ENCODE measurements at regions not wholly inside any gene's neighbourhood (a gene's known extent, or its start where the extent isn't known, plus 50 kb on each side); places are given as distances from the start of the nearest gene placed in this dataset.

DNA sequence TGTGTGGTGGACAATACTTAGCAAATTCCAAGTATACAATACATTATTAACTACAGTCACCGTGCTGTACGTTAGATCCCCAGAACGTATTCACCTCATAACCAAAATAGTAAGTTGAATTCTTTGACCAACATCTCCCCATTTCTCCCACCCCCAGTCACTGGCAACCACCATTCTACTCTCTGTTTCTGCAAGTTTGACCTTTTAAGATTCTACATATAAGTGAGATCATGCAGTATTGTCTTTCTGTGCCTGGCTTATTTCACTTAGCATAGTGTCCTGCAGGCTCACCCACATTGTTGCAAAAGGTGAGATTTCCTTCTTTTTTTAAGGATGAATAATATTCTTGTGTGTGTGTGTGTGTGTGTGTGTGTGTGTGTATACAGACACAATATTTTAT is 59.1 kb downstream of the IRAG1 start:
- TF ChIP-seq CTCF (IDR thresholded peaks at IDR 0.05 in 4 of 5, conservative IDR thresholded peaks at IDR 0.05 in 1 of 5) (no peak), POLR2A (IDR thresholded peaks at IDR 0.05) (no peak)

Data from gastrocnemius medialis (tissue), 4 donors.